ENCODE measurements at regions not wholly inside any gene's neighbourhood (a gene's known extent, or its start where the extent isn't known, plus 50 kb on each side); places are given as distances from the start of the nearest gene placed in this dataset.

- TF ChIP-seq CTCF (IDR thresholded peaks at IDR 0.05; ENCODE audit: low read depth, low read length) (no peak), MAX (IDR thresholded peaks at IDR 0.05; ENCODE audit: low read depth, low read length) (no peak), POLR2A (IDR thresholded peaks at IDR 0.05; ENCODE audit: extremely low read depth, insufficient read length) (no peak), MYC (IDR thresholded peaks at IDR 0.05; ENCODE audit: low read depth, low read length) (no peak)
Measured at GRCh38 chr2:156177654-156178053, 154.9 kb downstream of the NR4A2 start.

All from NB4 (cell line).